GM12864 (cell line): ENCODE measurements at regions not wholly inside any gene's neighbourhood (a gene's known extent, or its start where the extent isn't known, plus 50 kb on each side); places are given as distances from the start of the nearest gene placed in this dataset.

Source experiments
- DNase-seq: peaks from one replicate; pipeline ENCODE4 v3.0.0-alpha.2; 2011; ENCODE audit warnings: low read depth
- H3K4me3 ChIP-seq: 2 replicates; pipeline ENCODE4 v1.5.1; 2011; ENCODE audit warnings: mild to moderate bottlenecking, low read depth, low read length, control low read depth
- TF ChIP-seq, protein P1 (sequence below): IDR thresholded peaks from 2 replicates; pipeline ENCODE4 v1.5.1; 2011; ENCODE audit warnings: low read depth, mild to moderate bottlenecking, moderate library complexity, low read length, control low read depth, inconsistent platforms; ENCODE audit errors: missing control alignments

DNA sequence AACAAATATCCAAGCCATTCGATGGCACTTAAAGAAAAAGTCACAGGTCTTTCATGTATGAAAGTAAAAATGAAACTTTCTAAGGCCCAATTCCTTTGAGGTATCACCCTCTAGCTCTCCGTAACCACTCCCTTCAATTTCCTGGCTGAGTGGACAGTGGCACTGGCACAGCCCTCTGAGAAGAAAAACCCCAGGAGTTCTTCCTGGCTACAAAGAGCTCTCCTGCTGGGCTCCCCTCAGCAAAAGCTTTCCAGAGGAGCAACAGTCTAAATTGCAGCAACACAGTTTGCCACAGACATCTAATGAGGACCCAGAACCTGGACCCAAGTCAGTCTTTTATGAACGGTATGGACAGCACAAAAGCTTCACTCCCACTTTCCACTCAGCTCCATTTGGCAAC lies 71.8 kb downstream of the FUNDC1 start:
- DNase-seq = no peak
- H3K4me3 ChIP-seq = no peak overlapping the region
- TF ChIP-seq, protein P1, sequence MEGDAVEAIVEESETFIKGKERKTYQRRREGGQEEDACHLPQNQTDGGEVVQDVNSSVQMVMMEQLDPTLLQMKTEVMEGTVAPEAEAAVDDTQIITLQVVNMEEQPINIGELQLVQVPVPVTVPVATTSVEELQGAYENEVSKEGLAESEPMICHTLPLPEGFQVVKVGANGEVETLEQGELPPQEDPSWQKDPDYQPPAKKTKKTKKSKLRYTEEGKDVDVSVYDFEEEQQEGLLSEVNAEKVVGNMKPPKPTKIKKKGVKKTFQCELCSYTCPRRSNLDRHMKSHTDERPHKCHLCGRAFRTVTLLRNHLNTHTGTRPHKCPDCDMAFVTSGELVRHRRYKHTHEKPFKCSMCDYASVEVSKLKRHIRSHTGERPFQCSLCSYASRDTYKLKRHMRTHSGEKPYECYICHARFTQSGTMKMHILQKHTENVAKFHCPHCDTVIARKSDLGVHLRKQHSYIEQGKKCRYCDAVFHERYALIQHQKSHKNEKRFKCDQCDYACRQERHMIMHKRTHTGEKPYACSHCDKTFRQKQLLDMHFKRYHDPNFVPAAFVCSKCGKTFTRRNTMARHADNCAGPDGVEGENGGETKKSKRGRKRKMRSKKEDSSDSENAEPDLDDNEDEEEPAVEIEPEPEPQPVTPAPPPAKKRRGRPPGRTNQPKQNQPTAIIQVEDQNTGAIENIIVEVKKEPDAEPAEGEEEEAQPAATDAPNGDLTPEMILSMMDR = no peak

DNA sequence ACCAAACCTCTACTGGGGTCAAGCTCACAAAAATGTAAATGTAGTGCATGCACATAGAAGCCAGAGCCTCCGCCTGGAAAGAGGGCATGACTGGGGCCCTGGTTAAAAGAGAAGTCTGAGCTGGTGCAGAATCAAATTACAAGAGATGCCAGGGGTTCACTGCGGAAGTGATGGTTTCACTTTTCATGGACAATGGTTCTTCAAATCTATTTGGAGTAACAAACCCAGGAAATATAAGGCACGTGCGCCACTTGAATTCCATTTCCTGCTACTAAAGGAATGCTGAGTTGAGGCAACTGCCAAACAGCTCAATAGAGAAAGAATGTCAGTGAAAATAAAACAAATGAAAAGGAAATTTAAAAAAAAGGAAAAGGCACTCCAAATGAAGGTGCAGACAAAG lies 79.8 kb downstream of the FUNDC1 start:
- no peak for DNase-seq
- no peak overlapping the region for H3K4me3 ChIP-seq
- TF ChIP-seq, protein P1 = no peak

DNA sequence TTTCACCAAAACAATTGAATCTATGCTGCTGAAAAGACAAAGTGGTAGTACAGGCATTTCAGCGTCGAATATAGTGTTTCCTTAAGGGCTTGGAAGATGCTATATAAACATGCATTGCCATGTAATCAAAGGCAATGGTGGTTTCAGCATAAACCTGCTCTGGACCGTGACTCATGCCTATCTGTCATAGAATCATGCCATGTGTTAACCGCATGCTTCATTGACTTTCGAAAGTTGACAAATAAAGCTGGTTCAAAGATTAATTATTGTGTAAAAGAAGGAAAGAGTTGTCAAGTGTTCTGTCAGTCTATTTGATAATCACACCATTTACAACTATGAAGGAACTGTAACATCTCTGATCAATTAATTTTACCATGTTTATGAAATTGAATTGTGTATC lies 83.2 kb downstream of the FUNDC1 start:
- TF ChIP-seq, protein P1 = no peak
- no peak for DNase-seq
- H3K4me3 ChIP-seq = no peak overlapping the region

DNA sequence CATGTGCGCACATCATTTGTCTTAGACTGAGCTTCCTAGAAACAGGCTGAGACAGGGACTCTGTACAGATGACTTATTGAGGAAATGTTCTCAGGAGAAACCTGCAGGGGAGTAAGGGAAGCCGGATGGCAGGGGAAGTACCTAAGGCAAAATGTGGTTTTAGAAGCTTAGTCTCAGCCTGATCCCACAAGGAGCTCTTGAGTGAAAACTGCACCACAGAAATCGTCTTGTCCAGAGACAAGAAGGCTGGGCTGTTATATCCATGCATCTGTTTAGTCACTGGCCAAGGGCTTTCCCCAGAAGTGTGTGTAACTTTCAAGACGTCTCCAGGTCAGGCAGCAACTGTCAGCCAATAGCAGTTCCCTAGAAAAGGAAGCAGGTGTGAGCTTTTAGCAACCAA lies 86.0 kb downstream of the FUNDC1 start:
- TF ChIP-seq, protein P1 = no peak
- DNase-seq = no peak

DNA sequence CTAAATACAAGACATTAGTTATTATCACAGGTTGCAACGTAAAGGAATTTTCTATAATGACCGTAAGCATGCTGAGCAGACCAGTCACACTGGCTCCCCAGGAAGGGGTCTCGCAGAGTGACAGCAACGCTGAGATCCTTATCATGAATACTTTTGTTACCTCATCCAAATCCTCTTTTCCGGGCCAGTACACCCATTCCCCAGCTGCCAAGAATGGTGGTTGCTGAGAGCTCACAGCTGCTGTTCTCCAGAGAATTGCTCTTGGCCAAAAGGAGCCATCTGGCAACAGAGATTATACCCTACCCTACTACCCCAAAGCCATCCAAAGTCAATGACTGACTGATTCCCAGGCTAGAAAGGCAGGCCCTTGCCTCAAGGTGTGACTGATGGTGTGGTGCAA lies 91.6 kb downstream of the FUNDC1 start:
- TF ChIP-seq, protein P1 = no peak
- no peak overlapping the region for H3K4me3 ChIP-seq
- DNase-seq = no peak

More for the DNA sequence above, 86.0 kb downstream of the FUNDC1 start:
- no peak overlapping the region for H3K4me3 ChIP-seq

DNA sequence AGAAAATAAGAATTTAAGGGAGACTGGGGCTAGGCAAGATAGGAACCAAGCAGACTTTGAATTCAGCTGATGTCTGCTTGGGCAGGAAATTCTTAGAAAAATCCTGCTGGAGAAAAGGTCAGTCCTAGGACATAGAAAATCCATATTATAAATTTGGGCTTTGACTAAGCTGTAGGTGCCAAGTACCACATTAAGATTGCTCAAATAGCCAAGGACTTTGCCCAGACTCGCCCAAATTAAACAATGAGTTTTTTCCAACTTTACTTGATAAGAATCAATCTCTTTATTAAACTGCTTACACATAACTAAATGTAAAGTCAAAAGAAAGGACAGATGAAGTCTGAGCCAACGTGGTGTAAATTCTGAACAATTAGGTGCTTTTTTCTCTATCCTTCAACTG lies 95.4 kb downstream of the FUNDC1 start:
- H3K4me3 ChIP-seq = no peak overlapping the region
- no peak for DNase-seq
- TF ChIP-seq, protein P1 = no peak

DNA sequence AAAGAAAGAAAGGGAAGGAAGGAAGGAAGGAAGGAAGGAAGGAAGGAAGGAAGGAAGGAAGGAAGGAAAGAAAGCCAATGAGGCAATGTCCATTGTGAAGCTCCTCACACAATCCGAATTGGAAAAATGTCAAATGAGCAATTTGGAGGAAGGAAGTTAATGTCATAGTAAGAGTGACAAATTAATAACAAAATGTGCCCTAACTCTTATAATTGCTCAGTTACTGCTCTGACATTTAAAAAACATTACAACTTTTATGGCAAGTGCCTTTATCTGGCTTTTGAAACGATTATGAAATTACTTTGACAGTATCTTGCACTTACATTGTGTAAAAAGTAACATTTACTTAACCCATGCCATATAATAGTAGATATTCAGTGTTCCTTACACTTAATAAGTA lies 96.5 kb upstream of the EFHC2 start:
- H3K4me3 ChIP-seq = no peak overlapping the region
- no peak for DNase-seq
- TF ChIP-seq, protein P1 = no peak
